ENCODE measurements at regions not wholly inside any gene's neighbourhood (a gene's known extent, or its start where the extent isn't known, plus 50 kb on each side); places are given as distances from the start of the nearest gene placed in this dataset.

- no peak for DNase-seq
- Mint-ChIP-seq H3K9me3 (ENCODE audit: unreplicated experiment) (no peaks in the 10 kb centered on the region), H3K4me3 (ENCODE audit: unreplicated experiment) (no peak overlapping the region), H3K36me3 (ENCODE audit: unreplicated experiment) (peaks cover 4% of the 10 kb centered on the region), H3K4me1 (ENCODE audit: low read depth, unreplicated experiment) (peaks cover 8% of the 10 kb centered on the region), H3K27ac (ENCODE audit: unreplicated experiment) (no peak overlapping the region), H3K27me3 (ENCODE audit: unreplicated experiment) (no peaks in the 10 kb centered on the region)
- no peak for TF ChIP-seq CTCF (IDR thresholded peaks at IDR 0.05; ENCODE audit: partially characterized antibody, unreplicated experiment)
These were observed 229.9 kb upstream of the MAP3K1 start for GRCh38 chr5:56585461-56585860.

- no peak for DNase-seq
- no peak overlapping the region for H3K27ac Mint-ChIP-seq (ENCODE audit: unreplicated experiment)
- TF ChIP-seq CTCF (IDR thresholded peaks at IDR 0.05; ENCODE audit: partially characterized antibody, unreplicated experiment), result no peak
- peaks cover 8% of the 10 kb centered on the region for H3K4me1 Mint-ChIP-seq (ENCODE audit: low read depth, unreplicated experiment)
- H3K9me3 Mint-ChIP-seq (ENCODE audit: unreplicated experiment), result peaks cover 1% of the 10 kb centered on the region
- H3K4me3 Mint-ChIP-seq (ENCODE audit: unreplicated experiment), result no peak overlapping the region
- peaks cover 2% of the 10 kb centered on the region for H3K27me3 Mint-ChIP-seq (ENCODE audit: unreplicated experiment)
- H3K36me3 Mint-ChIP-seq (ENCODE audit: unreplicated experiment), result peaks cover 4% of the 10 kb centered on the region
These were observed 233.9 kb upstream of the MAP3K1 start for GRCh38 chr5:56581426-56581825.

GRCh38 chr5:56580864-56581263 is 234.5 kb upstream of the MAP3K1 start:
- no peak for TF ChIP-seq CTCF (IDR thresholded peaks at IDR 0.05; ENCODE audit: partially characterized antibody, unreplicated experiment)
- H3K4me3 Mint-ChIP-seq (ENCODE audit: unreplicated experiment), result no peak overlapping the region
- peaks cover 4% of the 10 kb centered on the region for H3K36me3 Mint-ChIP-seq (ENCODE audit: unreplicated experiment)
- peaks cover 2% of the 10 kb centered on the region for H3K27me3 Mint-ChIP-seq (ENCODE audit: unreplicated experiment)
- peaks cover 1% of the 10 kb centered on the region for H3K9me3 Mint-ChIP-seq (ENCODE audit: unreplicated experiment)
- no peak overlapping the region for H3K27ac Mint-ChIP-seq (ENCODE audit: unreplicated experiment)
- DNase-seq, result no peak
- H3K4me1 Mint-ChIP-seq (ENCODE audit: low read depth, unreplicated experiment), result peaks cover 5% of the 10 kb centered on the region

GRCh38 chr5:56575821-56576220 is 239.5 kb upstream of the MAP3K1 start:
- Mint-ChIP-seq H3K4me3 (ENCODE audit: unreplicated experiment) (no peak overlapping the region), H3K27me3 (ENCODE audit: unreplicated experiment) (peaks cover 2% of the 10 kb centered on the region), H3K27ac (ENCODE audit: unreplicated experiment) (no peak overlapping the region), H3K4me1 (ENCODE audit: low read depth, unreplicated experiment) (no peaks in the 10 kb centered on the region), H3K9me3 (ENCODE audit: unreplicated experiment) (peaks cover 1% of the 10 kb centered on the region), H3K36me3 (ENCODE audit: unreplicated experiment) (peaks cover 6% of the 10 kb centered on the region)
- no peak for TF ChIP-seq CTCF (IDR thresholded peaks at IDR 0.05; ENCODE audit: partially characterized antibody, unreplicated experiment)
- no peak for DNase-seq

- TF ChIP-seq CTCF (IDR thresholded peaks at IDR 0.05; ENCODE audit: partially characterized antibody, unreplicated experiment), result no peak
These were observed 240.6 kb upstream of the MAP3K1 start for GRCh38 chr5:56574778-56575177.

More at GRCh38 chr5:56574778-56575177, 240.6 kb upstream of the MAP3K1 start:
- no peak for DNase-seq
- Mint-ChIP-seq H3K27ac (ENCODE audit: unreplicated experiment) (no peak overlapping the region), H3K27me3 (ENCODE audit: unreplicated experiment) (no peaks in the 10 kb centered on the region), H3K36me3 (ENCODE audit: unreplicated experiment) (peaks cover 6% of the 10 kb centered on the region), H3K4me1 (ENCODE audit: low read depth, unreplicated experiment) (no peaks in the 10 kb centered on the region), H3K9me3 (ENCODE audit: unreplicated experiment) (peaks cover 1% of the 10 kb centered on the region), H3K4me3 (ENCODE audit: unreplicated experiment) (no peak overlapping the region)

Measured in glutamatergic neuron (in vitro differentiated cells).